Chondrocyte (in vitro differentiated cells): ENCODE measurements at regions not wholly inside any gene's neighbourhood (a gene's known extent, or its start where the extent isn't known, plus 50 kb on each side); places are given as distances from the start of the nearest gene placed in this dataset.

ENCODE experiments used
- DNase-seq: peaks from one replicate; pipeline ENCODE4 v3.0.0; 2021; ENCODE audit warnings: mixed read lengths, low spot score
- H3K27ac Mint-ChIP-seq: one replicate; pipeline ENCODE4 v1.8.0; 2021; ENCODE audit warnings: mild to moderate bottlenecking, moderate library complexity, mixed read lengths; ENCODE audit not compliant: unreplicated experiment
- H3K27me3 Mint-ChIP-seq: 2 replicates; pipeline ENCODE4 v1.8.0; 2021; ENCODE audit warnings: low read depth, mixed read lengths
- H3K36me3 Mint-ChIP-seq: 2 replicates; pipeline ENCODE4 v1.8.0; 2021; ENCODE audit warnings: low read depth, mixed read lengths
- H3K4me1 Mint-ChIP-seq: 2 replicates; pipeline ENCODE4 v1.8.0; 2021; ENCODE audit warnings: low read depth, mild to moderate bottlenecking, mixed read lengths
- H3K4me3 Mint-ChIP-seq: one replicate; pipeline ENCODE4 v1.8.0; 2021; ENCODE audit warnings: mild to moderate bottlenecking, moderate library complexity, mixed read lengths; ENCODE audit not compliant: unreplicated experiment
- H3K9me3 Mint-ChIP-seq: 2 replicates; pipeline ENCODE4 v1.8.0; 2021; ENCODE audit warnings: low read depth, mixed read lengths
- CTCF ChIP-seq: fragments of 200-600 bp; sonication (generic); IDR thresholded peaks from 2 replicates; pipeline ENCODE4 v1.5.0; 2021; ENCODE audit warnings: antibody characterized with exemption, mild to moderate bottlenecking, moderate library complexity

DNA sequence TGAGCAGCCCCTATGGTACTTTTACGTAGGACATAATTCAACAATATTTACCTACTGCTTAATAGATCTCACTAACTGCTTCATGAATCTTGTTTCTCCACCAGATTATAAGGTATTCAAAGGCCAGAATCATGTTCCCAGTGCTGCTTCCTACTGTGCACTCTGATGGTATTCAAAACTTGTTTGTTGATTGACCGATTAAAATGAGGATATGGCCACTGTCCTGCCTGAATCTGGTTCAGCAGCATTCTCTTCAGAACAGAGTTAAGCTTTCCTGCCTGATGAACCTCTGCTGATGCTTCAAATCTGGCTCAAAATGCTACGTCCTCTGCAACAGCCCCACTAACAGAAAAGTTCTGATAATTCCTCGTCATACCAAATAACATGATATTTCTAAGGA is 150.7 kb upstream of the ZNF462 start:
- TF ChIP-seq CTCF = no peak
- Mint-ChIP-seq H3K9me3 (no peaks in the 10 kb centered on the region), H3K4me3 (no peak overlapping the region), H3K36me3 (no peaks in the 10 kb centered on the region), H3K27ac (no peak overlapping the region), H3K4me1 (peaks cover 32% of the 10 kb centered on the region), H3K27me3 (no peaks in the 10 kb centered on the region)
- DNase-seq = no peak

DNA sequence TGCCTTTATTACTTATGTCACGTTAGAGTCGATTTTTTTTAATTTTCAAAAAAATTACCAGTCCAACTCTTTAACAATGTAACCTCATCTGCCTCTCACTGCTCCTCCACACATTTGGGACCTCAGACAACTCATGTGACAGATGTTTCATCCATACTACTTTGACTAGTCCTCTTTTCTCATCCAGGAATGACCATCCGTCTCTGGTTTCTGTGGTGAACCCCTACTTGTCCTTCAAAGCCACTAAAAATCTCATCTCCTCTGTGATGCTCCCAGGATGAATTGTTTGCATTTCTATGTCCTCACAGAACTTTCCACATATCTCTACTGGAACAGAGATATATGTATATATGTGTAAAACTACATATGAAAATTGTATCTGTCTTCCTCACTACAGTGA is 149.8 kb upstream of the ZNF462 start:
- Mint-ChIP-seq H3K36me3 (no peaks in the 10 kb centered on the region), H3K27me3 (no peaks in the 10 kb centered on the region), H3K4me3 (no peak overlapping the region), H3K4me1 (peaks cover 32% of the 10 kb centered on the region), H3K27ac (no peak overlapping the region), H3K9me3 (no peaks in the 10 kb centered on the region)
- no peak for TF ChIP-seq CTCF
- DNase-seq = no peak

GRCh38 chr9:106716820-106717219 is 146.1 kb upstream of the ZNF462 start:
- H3K4me1 Mint-ChIP-seq = peaks cover 33% of the 10 kb centered on the region
- H3K4me3 Mint-ChIP-seq = no peak overlapping the region
- no peak overlapping the region for H3K27ac Mint-ChIP-seq
- H3K27me3 Mint-ChIP-seq = no peaks in the 10 kb centered on the region
- no peak for DNase-seq
- H3K9me3 Mint-ChIP-seq = no peaks in the 10 kb centered on the region
- no peak for TF ChIP-seq CTCF
- no peaks in the 10 kb centered on the region for H3K36me3 Mint-ChIP-seq

DNA sequence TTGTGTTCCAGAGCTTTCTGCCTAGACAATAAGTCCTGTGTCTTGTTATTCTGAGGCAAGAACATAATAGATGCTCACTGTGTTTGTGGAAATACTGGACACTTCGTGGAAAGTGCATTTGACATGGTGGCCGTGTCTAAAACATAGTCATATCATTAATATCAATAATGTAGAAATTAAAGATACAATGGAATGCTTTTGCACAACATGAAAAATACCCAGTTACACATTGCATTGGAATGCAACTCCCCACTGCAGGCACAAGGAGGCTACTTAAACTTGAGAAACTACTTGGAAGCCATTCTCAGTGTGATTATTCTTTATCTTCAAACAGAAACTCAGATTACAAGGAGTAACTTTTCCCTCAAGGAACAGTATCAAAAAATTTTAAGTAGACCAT is 145.3 kb upstream of the ZNF462 start:
- Mint-ChIP-seq H3K4me3 (no peak overlapping the region), H3K4me1 (peaks cover 26% of the 10 kb centered on the region), H3K36me3 (no peaks in the 10 kb centered on the region), H3K27me3 (no peaks in the 10 kb centered on the region), H3K9me3 (no peaks in the 10 kb centered on the region), H3K27ac (peak overlapping the region; percentile 46)
- peak; percentile 63 for TF ChIP-seq CTCF
- DNase-seq = no peak

GRCh38 chr9:106718936-106719335 is 144.0 kb upstream of the ZNF462 start:
- no peak for DNase-seq

More at GRCh38 chr9:106718936-106719335, 144.0 kb upstream of the ZNF462 start:
- Mint-ChIP-seq H3K4me1 (peaks cover 28% of the 10 kb centered on the region), H3K36me3 (no peaks in the 10 kb centered on the region), H3K4me3 (no peak overlapping the region), H3K9me3 (no peaks in the 10 kb centered on the region), H3K27ac (peak overlapping the region; percentile 46), H3K27me3 (no peaks in the 10 kb centered on the region)
- no peak for TF ChIP-seq CTCF
